SJSA1 (cell line): ENCODE measurements at regions not wholly inside any gene's neighbourhood (a gene's known extent, or its start where the extent isn't known, plus 50 kb on each side); places are given as distances from the start of the nearest gene placed in this dataset.

Source experiments
- DNase-seq, 2 experiments: peaks; one replicate each; pipeline ENCODE4 v3.0.0-alpha.2; 2015 to 2020; ENCODE audit warnings: low spot score in 2 of 2, low read depth in 1 of 2
- H3K27ac ChIP-seq: fragments of 250-450 bp; sonication (Bioruptor Pico); 2 replicates; pipeline ENCODE4 v1.5.1; 2020; ENCODE audit warnings: mild to moderate bottlenecking, moderate library complexity
- H3K27me3 ChIP-seq: fragments of 250-450 bp; sonication (Bioruptor Pico); replicated peaks from 2 replicates; pipeline ENCODE4 v1.5.1; 2020; ENCODE audit warnings: mild to moderate bottlenecking, moderate library complexity
- H3K36me3 ChIP-seq: fragments of 250-450 bp; sonication (Bioruptor Pico); 2 replicates; pipeline ENCODE4 v1.5.1; 2020; ENCODE audit warnings: mild to moderate bottlenecking
- H3K4me1 ChIP-seq: fragments of 250-450 bp; sonication (Bioruptor Pico); replicated peaks from 2 replicates; pipeline ENCODE4 v1.6.1; 2021; ENCODE audit warnings: mild to moderate bottlenecking
- H3K4me3 ChIP-seq: fragments of 250-450 bp; sonication (Bioruptor Pico); 2 replicates; pipeline ENCODE4 v1.5.1; 2020; ENCODE audit warnings: mild to moderate bottlenecking
- H3K9me3 ChIP-seq: fragments of 250-450 bp; sonication (Bioruptor Pico); replicated peaks from 2 replicates; pipeline ENCODE4 v1.5.1; 2020; ENCODE audit warnings: mild to moderate bottlenecking

DNA sequence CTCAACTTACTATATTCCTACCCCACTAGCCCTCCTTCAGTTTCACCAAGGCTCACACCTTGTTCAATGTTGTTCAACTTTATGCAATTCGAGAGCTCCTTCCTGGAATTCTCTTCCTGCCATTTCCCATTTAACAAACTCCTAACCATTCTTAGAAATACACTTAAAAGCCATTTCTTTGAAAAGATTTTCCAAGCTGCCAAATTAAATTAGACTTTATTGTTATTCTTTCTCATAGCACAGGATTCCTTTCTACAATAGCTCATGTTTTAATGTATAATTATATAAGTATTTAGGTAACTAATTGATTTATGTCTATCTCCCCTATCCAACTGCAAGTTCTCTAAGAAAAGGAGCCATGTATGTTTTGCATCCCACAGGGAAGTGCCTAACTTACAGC, 52.7 kb upstream of the CTSC start:
- no peaks in the 10 kb centered on the region for H3K27me3 ChIP-seq
- H3K4me1 ChIP-seq = no peaks in the 10 kb centered on the region
- DNase-seq = no peak
- no peaks in the 10 kb centered on the region for H3K9me3 ChIP-seq
- H3K4me3 ChIP-seq = no peak overlapping the region
- H3K36me3 ChIP-seq = no peaks in the 10 kb centered on the region
- no peak overlapping the region for H3K27ac ChIP-seq

DNA sequence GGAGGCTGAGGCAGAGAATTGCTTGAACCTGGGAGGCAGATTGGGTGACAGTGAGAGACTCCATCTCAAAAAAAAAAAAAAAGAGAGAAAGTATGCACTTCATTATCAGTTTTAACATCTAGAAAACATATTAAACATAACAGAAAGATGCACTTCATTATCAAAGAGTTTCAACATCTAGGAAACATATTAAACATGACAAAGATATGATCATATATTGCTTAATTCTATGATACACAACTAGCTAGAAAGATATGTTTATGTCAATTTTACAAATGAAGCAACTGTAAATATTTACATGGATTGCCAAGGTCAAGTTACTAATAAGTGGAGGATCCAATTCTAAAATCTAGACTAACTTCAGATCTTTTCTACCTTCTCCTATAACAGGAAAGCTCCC, 50.4 kb upstream of the CTSC start:
- no peak for DNase-seq
- no peaks in the 10 kb centered on the region; the same call in none of the 2 replicates for H3K4me1 ChIP-seq
- H3K4me3 ChIP-seq = no peak overlapping the region
- H3K27ac ChIP-seq = no peak overlapping the region
- H3K9me3 ChIP-seq = no peaks in the 10 kb centered on the region
- no peaks in the 10 kb centered on the region for H3K36me3 ChIP-seq
- no peaks in the 10 kb centered on the region for H3K27me3 ChIP-seq
